PC-3 (cell line): ENCODE measurements at regions not wholly inside any gene's neighbourhood (a gene's known extent, or its start where the extent isn't known, plus 50 kb on each side); places are given as distances from the start of the nearest gene placed in this dataset.

Experiments
- ATAC-seq: fragments of 200-7000 bp; cut with Tn5 transposase; 2 replicates; pipeline ENCODE4 v1.9.1; 2020; ENCODE audit warnings: mild to moderate bottlenecking, moderate library complexity
- BruUV-seq: library from RNA; stranded (reverse); fragments of 400-500 nt; replicated peaks from 2 replicates; lab custom pipeline; 2021; lab: Mats Ljungman, UMichigan
- CTCF ChIA-PET: fragments of 300-600 bp; sonication (Branson Sonifier 250); formaldehyde crosslinking; loops from one replicate; lab custom pipeline; 2022; ENCODE audit warnings: antibody characterized with exemption; lab: Charles Lee
- POLR2A ChIA-PET: fragments of 300-600 bp; sonication (Branson Sonifier 250); formaldehyde crosslinking; loops from one replicate; lab custom pipeline; 2022; ENCODE audit warnings: antibody characterized with exemption; ENCODE audit not compliant: unreplicated experiment; lab: Charles Lee
- DNase-seq: peaks from one replicate; pipeline ENCODE4 v3.0.0-alpha.2; 2015
- H2AFZ ChIP-seq: fragments of 300-600 bp; sonication (generic); 2 replicates; pipeline ENCODE4 v1.6.0; 2016; ENCODE audit warnings: antibody characterized with exemption, low read length
- H3F3A ChIP-seq: fragments of 300-600 bp; sonication (generic); one replicate; pipeline ENCODE4 v1.6.0; 2017; ENCODE audit warnings: antibody characterized with exemption, low read length, control low read depth, mild to moderate bottlenecking; ENCODE audit not compliant: unreplicated experiment
- H3K27ac ChIP-seq: fragments of 300-600 bp; sonication (generic); 2 replicates; pipeline ENCODE4 v1.5.1; 2016; ENCODE audit warnings: mild to moderate bottlenecking, low read length
- H3K27me3 ChIP-seq: fragments of 300-600 bp; sonication (generic); 2 replicates; pipeline ENCODE4 v1.6.1; 2016; ENCODE audit warnings: low read length, mixed read lengths
- H3K36me3 ChIP-seq: fragments of 300-600 bp; sonication (generic); 2 replicates; pipeline ENCODE4 v1.6.1; 2016; ENCODE audit warnings: low read depth, mixed run types, low read length, mixed read lengths
- H3K4me1 ChIP-seq: fragments of 300-600 bp; sonication (generic); 2 replicates; pipeline ENCODE4 v1.5.1; 2016; ENCODE audit warnings: low read length; ENCODE audit not compliant: insufficient read depth
- H3K4me2 ChIP-seq: fragments of 300-600 bp; sonication (generic); 2 replicates; pipeline ENCODE4 v1.6.0; 2016; ENCODE audit warnings: low read length
- H3K4me3 ChIP-seq: fragments of 300-600 bp; sonication (generic); 2 replicates; pipeline ENCODE4 v1.5.1; 2016; ENCODE audit warnings: mild to moderate bottlenecking, low read length, mixed read lengths
- H3K79me2 ChIP-seq: fragments of 300-600 bp; sonication (generic); 2 replicates; pipeline ENCODE4 v1.6.1; 2017; ENCODE audit warnings: low read length, mixed read lengths
- H3K9ac ChIP-seq: fragments of 300-600 bp; sonication (generic); 2 replicates; pipeline ENCODE4 v1.6.0; 2016; ENCODE audit warnings: mild to moderate bottlenecking, low read length
- H3K9me2 ChIP-seq: fragments of 300-600 bp; sonication (generic); replicated peaks from 2 replicates; pipeline ENCODE4 v1.6.1; 2016; ENCODE audit warnings: mixed run types, low read length, mixed read lengths
- H3K9me3 ChIP-seq: fragments of 300-600 bp; sonication (generic); 2 replicates; pipeline ENCODE4 v1.6.1; 2016; ENCODE audit warnings: low read length, mixed read lengths
- H4K20me1 ChIP-seq: fragments of 300-600 bp; sonication (generic); 2 replicates; pipeline ENCODE4 v1.6.1; 2016; ENCODE audit warnings: low read length, mixed read lengths
- EZH2 ChIP-seq: fragments of 300-600 bp; sonication (generic); IDR thresholded peaks from one replicate; pipeline ENCODE4 v1.6.1; 2017; ENCODE audit warnings: antibody characterized with exemption, mild to moderate bottlenecking, low read length; ENCODE audit not compliant: unreplicated experiment
- EZH2phosphoT487 ChIP-seq: fragments of 300-600 bp; sonication (generic); IDR thresholded peaks from 2 replicates; pipeline ENCODE4 v1.6.1; 2018; ENCODE audit warnings: mild to moderate bottlenecking, antibody characterized with exemption, low read length, borderline replicate concordance
- intact Hi-C: fragments of 100-400 bp; cut with micrococcal nuclease; formaldehyde crosslinking; loops from 2 replicates; pipeline ENCODE4 v1.9.0; 2023
- TF ChIP-seq, protein P1 (sequence below): fragments of 300-600 bp; sonication (generic); conservative IDR thresholded peaks from 2 replicates; pipeline ENCODE4 v1.5.1; 2017; ENCODE audit warnings: antibody characterized with exemption, low read depth, mild to moderate bottlenecking, low read length

DNA sequence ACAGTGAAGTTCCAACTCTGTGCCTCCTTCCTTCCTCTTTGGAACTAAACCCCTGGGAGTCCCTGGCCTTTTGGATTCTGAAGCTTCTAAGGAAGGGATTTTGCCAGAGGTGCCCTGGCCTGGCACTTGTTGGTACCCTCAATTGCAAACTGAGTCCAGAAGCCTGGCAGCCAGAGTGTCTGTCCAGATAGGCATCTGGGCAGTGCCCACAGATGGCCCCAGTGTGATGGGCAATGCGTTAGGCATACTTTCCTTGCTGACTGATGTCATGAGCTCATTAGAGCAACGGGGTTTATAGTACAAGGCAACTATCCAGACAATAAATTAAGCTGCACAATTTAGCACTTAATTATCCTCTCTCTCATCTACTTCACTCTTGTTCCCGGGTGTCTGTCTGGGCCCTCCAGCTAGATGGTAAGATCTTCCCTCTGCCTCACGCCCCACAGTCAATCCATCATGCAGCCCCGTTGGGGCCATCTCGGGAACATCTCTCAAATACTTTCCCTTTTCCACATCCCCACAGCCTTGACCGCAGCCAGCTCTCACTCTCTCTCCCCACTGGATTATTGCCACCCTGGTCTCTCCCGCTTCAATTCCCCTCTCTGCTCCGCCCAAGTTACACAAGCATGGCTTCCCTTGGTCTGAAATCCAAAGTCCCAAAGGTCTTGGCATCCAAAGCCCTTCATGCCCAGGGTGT lies 157.5 kb upstream of the SMIM23 start:
- no peaks in the 10 kb centered on the region for H3K9me3 ChIP-seq
- ChIA-PET POLR2A (no interaction called here), CTCF (no interaction called here)
- no peak overlapping the region for H3K4me2 ChIP-seq
- no peaks in the 10 kb centered on the region for H3K9me2 ChIP-seq
- intact Hi-C loops = no loop called here
- no peak for TF ChIP-seq EZH2
- TF ChIP-seq EZH2phosphoT487 = no peak
- TF ChIP-seq, protein P1, sequence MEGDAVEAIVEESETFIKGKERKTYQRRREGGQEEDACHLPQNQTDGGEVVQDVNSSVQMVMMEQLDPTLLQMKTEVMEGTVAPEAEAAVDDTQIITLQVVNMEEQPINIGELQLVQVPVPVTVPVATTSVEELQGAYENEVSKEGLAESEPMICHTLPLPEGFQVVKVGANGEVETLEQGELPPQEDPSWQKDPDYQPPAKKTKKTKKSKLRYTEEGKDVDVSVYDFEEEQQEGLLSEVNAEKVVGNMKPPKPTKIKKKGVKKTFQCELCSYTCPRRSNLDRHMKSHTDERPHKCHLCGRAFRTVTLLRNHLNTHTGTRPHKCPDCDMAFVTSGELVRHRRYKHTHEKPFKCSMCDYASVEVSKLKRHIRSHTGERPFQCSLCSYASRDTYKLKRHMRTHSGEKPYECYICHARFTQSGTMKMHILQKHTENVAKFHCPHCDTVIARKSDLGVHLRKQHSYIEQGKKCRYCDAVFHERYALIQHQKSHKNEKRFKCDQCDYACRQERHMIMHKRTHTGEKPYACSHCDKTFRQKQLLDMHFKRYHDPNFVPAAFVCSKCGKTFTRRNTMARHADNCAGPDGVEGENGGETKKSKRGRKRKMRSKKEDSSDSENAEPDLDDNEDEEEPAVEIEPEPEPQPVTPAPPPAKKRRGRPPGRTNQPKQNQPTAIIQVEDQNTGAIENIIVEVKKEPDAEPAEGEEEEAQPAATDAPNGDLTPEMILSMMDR = no peak
- H3K79me2 ChIP-seq = no peaks in the 10 kb centered on the region
- H2AFZ ChIP-seq = no peak overlapping the region
- H3F3A ChIP-seq = no peaks in the 10 kb centered on the region
- ATAC-seq = no peak
- H3K4me3 ChIP-seq = no peak overlapping the region
- H3K27ac ChIP-seq = no peak overlapping the region
- no peak overlapping the region for H3K9ac ChIP-seq
- no TSS peak for BruUV-seq
- no peaks in the 10 kb centered on the region for H3K36me3 ChIP-seq
- DNase-seq = no peak
- H3K27me3 ChIP-seq = peaks cover 52% of the 10 kb centered on the region
- 0 out of 2 replicates have a peak, but pooled peaks cover 5% of the 10 kb centered on the region for H3K4me1 ChIP-seq
- H4K20me1 ChIP-seq = no peaks in the 10 kb centered on the region

DNA sequence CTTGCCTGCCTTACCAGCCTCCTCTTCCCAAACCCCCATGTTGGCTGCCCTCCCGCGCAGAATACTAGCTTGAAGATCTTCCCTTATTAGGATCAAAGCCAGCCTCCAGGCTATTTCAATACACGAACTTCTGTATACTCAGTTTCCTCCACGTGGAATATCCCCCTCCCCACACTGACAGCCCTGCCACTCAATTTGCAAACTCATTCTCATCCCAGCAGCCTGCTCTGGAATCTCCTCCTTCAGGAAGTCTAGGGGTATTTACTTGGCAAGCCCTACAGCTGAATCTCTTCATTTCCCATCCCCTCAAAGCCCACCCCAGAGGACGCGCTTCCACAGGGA lies 157.0 kb upstream of the SMIM23 start:
- H3K9me3 ChIP-seq = no peaks in the 10 kb centered on the region
- no peaks in the 10 kb centered on the region for H3K79me2 ChIP-seq
- CTCF ChIA-PET = no interaction called here
- DNase-seq (no peak), ATAC-seq (no peak)
- H3K4me2 ChIP-seq = no peak overlapping the region
- POLR2A ChIA-PET = no interaction called here
- 0 out of 2 replicates have a peak, but pooled peaks cover 5% of the 10 kb centered on the region for H3K4me1 ChIP-seq
- H4K20me1 ChIP-seq = no peaks in the 10 kb centered on the region
- intact Hi-C loops = no loop called here
- H3K36me3 ChIP-seq = no peaks in the 10 kb centered on the region
- no peak overlapping the region for H3K9ac ChIP-seq
- H2AFZ ChIP-seq = no peak overlapping the region
- BruUV-seq = no TSS peak
- H3K27ac ChIP-seq = no peak overlapping the region
- no peaks in the 10 kb centered on the region for H3K9me2 ChIP-seq
- H3F3A ChIP-seq = no peaks in the 10 kb centered on the region
- peaks cover 52% of the 10 kb centered on the region for H3K27me3 ChIP-seq
- H3K4me3 ChIP-seq = no peak overlapping the region
- TF ChIP-seq EZH2phosphoT487 (no peak), EZH2 (no peak)
- TF ChIP-seq, protein P1 = no peak

DNA sequence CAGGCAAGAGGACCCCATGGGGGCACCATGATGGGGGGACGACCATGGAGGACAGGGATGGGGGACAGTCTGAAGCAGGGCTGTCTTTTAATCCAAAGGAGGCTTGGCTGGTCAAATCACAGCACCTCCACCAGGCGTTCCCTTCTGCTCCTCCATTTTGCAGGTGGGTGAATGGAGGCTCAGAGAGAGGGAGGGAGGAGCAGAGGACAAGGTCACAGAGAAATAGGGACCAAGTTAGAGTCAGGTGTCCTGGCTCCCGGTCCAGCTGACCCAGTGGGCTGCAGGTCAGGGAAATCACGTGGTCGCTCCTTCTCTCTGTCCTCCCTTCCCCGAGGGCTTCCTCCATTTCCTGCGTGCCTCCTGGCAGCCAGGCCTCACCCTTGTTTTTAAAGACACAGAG lies 156.4 kb upstream of the SMIM23 start:
- CTCF ChIA-PET = interaction anchor here (0.5 to 0.7 kb wide), 2 partner anchors 162 to 210 kb away, joined by 3 to 5 read pairs; partner anchors contain the start of gene FGF18

More for the DNA sequence above, 156.4 kb upstream of the SMIM23 start:
- H3K79me2 ChIP-seq = no peaks in the 10 kb centered on the region
- no peak overlapping the region for H3K4me3 ChIP-seq
- H3K4me2 ChIP-seq = no peak overlapping the region
- no peaks in the 10 kb centered on the region for H4K20me1 ChIP-seq
- no peak overlapping the region for H3K27ac ChIP-seq
- POLR2A ChIA-PET = no interaction called here
- peak overlapping the region; percentile 75 for H2AFZ ChIP-seq
- TF ChIP-seq, protein P1 = no peak
- H3K9ac ChIP-seq = no peak overlapping the region
- H3K27me3 ChIP-seq = peaks cover 54% of the 10 kb centered on the region
- BruUV-seq = no TSS peak
- H3K9me3 ChIP-seq = no peaks in the 10 kb centered on the region
- H3K4me1 ChIP-seq = 0 out of 2 replicates have a peak, but pooled peaks cover 5% of the 10 kb centered on the region
- H3F3A ChIP-seq = no peaks in the 10 kb centered on the region
- intact Hi-C loops = no loop called here
- H3K9me2 ChIP-seq = no peaks in the 10 kb centered on the region
- DNase-seq = no peak
- no peak for ATAC-seq
- no peaks in the 10 kb centered on the region for H3K36me3 ChIP-seq
